NCI-H748 treated with DMSO at 0.1 percent for 48 hours (cell line): ENCODE measurements at regions not wholly inside any gene's neighbourhood (a gene's known extent, or its start where the extent isn't known, plus 50 kb on each side); places are given as distances from the start of the nearest gene placed in this dataset.
A peak's percentile ranks its signal among the peaks of the same experiment; 100 is the strongest.

Experiments
- DNase-seq: peaks from one replicate; lab custom pipeline; 2025; lab: John Stamatoyannopoulos, UW

DNA sequence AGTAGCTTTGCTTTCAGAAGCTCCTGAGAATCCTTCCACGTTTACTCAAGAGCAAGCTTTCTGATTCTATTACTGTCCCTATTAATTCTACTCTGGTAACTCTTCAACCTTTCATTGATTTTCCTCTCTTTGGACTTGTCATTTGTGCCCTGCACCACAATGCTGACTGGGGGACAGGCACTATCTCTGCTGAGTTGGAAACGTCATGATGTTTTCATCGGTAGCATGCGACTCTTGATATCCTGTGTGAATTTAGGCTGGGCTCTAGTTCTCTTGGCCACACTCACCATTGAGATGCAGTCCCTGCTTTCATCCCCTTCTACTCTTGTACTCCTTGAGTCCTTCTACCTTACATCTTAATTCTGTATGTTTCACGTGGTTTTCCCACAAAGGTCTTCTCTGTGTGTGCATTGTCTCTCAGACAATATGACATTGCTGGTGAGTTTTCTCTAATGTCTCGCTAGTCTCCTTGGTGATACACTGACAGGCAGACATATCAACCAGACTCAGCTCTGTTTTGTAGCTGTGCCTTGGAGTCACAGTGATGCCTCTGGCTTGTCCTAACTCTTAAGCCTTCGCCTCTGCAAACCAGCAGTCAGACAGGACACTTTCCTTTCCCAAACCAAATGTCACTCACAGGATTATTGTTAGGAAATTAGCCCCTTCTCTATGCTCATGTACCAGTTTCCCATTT, 223.6 kb upstream of the ADGRL2 start:
- DNase-seq = no peak

- DNase-seq = no peak
Measured at GRCh38 chr1:81574408-81574807, 226.3 kb upstream of the ADGRL2 start.

GRCh38 chr1:81573458-81573857, 227.3 kb upstream of the ADGRL2 start:
- DNase-seq = no peak

- DNase-seq = no peak
Measured at GRCh38 chr1:81571946-81572345, 228.8 kb upstream of the ADGRL2 start.

DNA sequence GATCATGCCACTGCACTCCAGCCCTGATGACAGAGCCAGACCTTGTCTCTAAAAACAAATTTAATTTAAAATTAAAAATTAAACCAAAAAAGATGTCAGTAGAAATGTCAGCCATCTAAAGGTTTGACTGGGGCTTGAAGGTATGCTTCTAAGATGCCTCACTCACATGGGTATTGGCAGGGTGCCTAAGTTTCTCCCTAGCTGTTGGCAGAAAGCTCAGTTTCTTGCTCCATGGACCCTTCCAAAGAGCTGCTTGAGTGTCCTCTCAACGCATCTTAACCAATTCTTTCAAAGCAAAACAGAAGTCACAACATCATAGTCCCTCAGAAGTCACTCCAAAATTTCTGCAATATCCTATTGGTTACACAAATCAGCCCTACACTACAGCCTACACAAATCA, 231.0 kb upstream of the ADGRL2 start:
- DNase-seq = no peak

- no peak for DNase-seq
Measured at GRCh38 chr1:81563632-81564031, 237.1 kb upstream of the ADGRL2 start.

- DNase-seq = no peak
Measured at GRCh38 chr1:81562934-81563333, 237.8 kb upstream of the ADGRL2 start.

DNA sequence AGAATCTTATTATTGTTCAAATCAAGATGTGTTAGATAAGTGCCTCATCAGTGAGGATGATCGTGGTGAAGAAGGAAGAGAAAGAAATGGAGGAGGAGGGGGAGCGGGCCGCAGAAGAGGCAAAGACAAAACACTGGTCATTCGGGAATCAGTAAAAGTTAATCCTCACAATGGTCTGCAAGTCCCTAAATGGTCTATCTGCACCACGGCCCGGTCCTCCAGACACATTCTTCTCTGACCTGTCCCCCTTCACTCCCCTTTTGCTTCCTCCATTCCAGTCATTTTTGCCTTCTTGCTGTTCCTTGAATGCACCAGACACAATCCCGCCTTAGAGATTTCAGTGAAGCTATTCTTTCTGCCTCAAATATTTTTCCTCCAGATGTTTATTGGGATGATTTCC, 240.1 kb upstream of the ADGRL2 start:
- no peak for DNase-seq

GRCh38 chr1:81559662-81560350, 240.9 kb upstream of the ADGRL2 start:
- DNase-seq = no peak

- DNase-seq = no peak
Measured at GRCh38 chr1:81558291-81559076, 242.2 kb upstream of the ADGRL2 start.

DNA sequence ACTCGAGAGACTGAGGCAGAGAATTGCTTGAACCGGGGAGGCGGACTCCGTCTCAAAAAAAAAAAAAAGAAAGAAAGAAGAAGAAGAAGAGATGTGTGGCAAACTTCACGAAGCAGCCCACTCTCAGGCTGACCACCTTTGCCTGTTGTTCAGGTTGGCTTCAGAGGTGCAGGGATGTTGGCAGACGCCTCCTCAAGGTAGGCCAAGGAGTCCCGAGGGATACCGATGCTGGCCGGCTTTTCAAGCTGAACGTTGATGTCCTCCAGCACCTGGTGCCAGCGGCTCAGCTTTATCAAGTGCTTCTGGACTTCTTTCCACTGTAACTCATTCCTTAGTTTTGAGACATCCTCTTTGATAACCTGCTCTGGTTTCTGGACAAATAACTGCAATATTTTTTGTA, 243.8 kb upstream of the ADGRL2 start:
- DNase-seq = no peak

DNA sequence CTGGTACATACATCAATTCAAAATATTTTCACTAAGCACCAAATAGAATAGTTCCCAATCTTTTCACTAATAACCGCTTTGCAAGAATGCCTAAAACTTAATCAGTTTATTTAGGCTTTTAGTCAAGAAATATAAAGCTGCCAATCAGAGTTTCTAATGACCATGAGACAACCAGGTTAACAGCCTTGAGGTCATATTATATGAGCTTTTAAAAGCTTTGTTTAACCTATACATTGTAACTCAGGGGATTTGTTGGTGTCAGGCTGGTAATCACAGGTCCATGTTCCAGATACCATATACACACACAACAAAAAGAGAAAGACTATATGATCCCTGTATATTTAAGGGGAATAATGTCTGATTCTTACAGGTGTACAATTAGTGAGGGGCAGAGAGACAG, 246.2 kb upstream of the ADGRL2 start:
- peak; percentile 70 for DNase-seq

- peak; percentile 86 for DNase-seq
Measured at GRCh38 chr1:81554108-81554507, 246.6 kb upstream of the ADGRL2 start.

DNA sequence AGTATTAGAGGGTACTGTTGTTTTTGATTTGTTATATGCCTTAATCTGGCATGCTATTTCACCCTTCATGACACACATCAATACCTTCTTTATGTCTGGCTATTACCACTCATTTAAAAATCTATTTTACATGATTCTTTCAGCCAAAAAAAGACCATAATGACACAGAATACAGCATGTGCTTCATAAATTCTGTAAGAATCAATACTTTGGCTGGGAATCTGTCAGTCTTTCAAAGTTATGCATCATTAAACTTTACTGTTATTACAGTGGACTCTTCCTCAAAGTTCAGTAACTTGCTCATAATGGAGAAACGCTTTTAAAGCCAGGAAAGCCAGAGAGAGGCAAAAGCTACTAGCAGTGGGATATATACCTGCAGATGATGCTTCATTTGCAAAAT, 247.2 kb upstream of the ADGRL2 start:
- no peak for DNase-seq

DNA sequence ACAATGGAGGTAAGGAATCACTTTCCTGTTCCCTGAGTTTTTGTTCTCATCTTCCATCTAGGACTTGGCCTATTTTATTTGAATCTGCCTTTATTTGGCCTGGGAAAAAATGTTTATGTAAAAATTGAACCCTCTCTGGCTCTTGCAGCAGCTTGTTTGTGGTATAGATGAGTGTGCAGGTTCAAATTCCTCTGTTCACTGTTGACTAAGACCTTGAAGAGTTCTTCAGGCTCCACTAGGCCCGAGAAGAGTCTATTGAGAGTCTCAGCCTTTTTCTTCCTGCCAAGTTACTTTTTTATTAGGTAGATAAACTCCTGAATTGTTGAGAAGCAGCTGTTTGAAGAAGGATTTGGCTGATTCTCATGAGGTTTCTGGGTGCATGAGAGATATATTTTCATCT, 248.8 kb upstream of the ADGRL2 start:
- DNase-seq = no peak

DNA sequence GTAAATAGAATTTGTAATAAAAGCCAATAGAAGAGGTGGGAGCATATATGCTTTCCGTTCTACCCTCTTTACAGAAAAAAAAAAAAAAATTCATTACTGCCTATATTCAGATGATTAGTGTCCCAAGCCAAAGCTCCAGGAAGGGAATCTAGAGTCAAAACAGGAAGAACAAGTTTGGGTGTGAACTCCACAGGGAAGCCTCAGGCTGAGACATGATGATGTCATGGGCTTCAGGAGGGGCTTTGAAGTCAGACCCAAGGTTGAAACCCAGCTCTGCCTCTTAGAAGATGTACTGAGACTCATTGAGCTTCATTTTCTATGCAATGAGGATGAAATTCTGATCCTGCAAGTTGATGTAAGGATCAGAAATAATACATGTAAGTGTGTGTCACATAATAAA, 250.0 kb upstream of the ADGRL2 start:
- DNase-seq = no peak

- peak; percentile 55 for DNase-seq
Measured at GRCh38 chr1:81549588-81550127, 251.1 kb upstream of the ADGRL2 start.

GRCh38 chr1:81548918-81549587, 251.7 kb upstream of the ADGRL2 start:
- no peak for DNase-seq

GRCh38 chr1:81547912-81548303, 252.8 kb upstream of the ADGRL2 start:
- DNase-seq = no peak

GRCh38 chr1:81547261-81547911, 253.3 kb upstream of the ADGRL2 start:
- DNase-seq = no peak

DNA sequence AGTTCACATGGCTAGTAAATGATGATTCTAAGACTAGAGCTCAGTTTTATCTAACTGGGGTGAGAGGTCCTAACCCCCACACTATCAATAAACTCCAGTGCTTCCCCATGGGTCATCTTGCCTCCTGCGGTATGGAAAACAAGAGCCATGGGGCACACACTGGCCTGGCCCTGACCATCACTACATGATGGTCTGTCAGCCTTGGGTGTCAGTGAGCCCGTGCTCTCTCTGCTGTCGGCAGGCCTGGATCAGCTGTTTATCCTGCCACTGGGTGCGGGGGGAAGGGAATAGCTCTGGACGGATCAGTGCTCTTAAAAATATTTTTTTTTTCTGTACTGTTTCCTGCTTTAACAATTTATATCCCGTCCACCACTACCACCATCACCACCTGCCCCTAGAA, 255.0 kb upstream of the ADGRL2 start:
- DNase-seq = no peak

DNA sequence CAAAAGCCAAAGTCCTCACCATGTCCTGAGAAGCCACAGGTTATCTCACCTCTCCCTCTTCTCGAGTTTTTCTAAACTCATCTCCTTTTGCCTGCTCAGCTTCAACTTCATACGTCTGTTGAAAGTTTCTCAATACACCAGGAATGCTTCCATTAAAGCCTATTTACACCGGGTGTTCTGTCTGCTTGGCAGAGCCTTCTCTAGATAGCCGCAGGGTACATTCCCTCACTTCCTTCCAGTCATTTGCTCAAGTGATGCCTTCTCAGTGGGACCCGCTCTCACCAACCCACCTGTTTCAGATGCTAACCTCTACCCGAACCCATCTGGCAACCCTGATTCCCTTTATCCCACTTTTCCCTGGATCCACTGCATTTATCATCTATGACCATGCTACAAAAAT, 257.0 kb upstream of the ADGRL2 start:
- DNase-seq = no peak
